Right lobe of liver (tissue), 6 donors: ENCODE measurements at regions not wholly inside any gene's neighbourhood (a gene's known extent, or its start where the extent isn't known, plus 50 kb on each side); places are given as distances from the start of the nearest gene placed in this dataset.

Experiments used
- ATAC-seq, 4 donors: fragments of 200-7000 bp; cut with Tn5 transposase; one replicate each; pipeline ENCODE4 v1.9.1; 2020; ENCODE audit warnings: mild to moderate bottlenecking in 4 of 4, moderate library complexity in 4 of 4
- DNase-seq, 3 donors: peaks; one replicate each; pipeline ENCODE4 v3.0.0-alpha.2; 2020
- H3K27ac ChIP-seq, 3 donors: fragments of 200-600 bp; one replicate each; pipeline ENCODE4 v1.8.0; 2022
- H3K27me3 ChIP-seq, 2 donors: fragments of 200-600 bp; one replicate each; pipeline ENCODE4 v1.8.0; 2022
- H3K36me3 ChIP-seq, 4 donors: fragments of 200-600 bp; sonication (generic) in 1 of 4; one replicate each; pipeline versions ENCODE4 v1.5.1 to v1.8.0; 2017 to 2022; ENCODE audit warnings: control low read depth in 1 of 4
- H3K4me1 ChIP-seq, 4 donors: fragments of 200-600 bp; sonication (generic) in 1 of 4; one replicate each; pipeline versions ENCODE4 v1.5.1 to v1.8.0; 2017 to 2022; ENCODE audit warnings: control low read depth in 1 of 4
- H3K4me3 ChIP-seq, 3 donors: fragments of 200-600 bp; one replicate each; pipeline ENCODE4 v1.8.0; 2022
- H3K9me3 ChIP-seq, 4 donors: fragments of 200-600 bp; sonication (generic) in 1 of 4; one replicate each; pipeline versions ENCODE4 v1.5.1 to v1.8.0; 2017 to 2022; ENCODE audit warnings: control low read depth in 1 of 4
- CTCF ChIP-seq, 4 donors: fragments of 200-600 bp in 3 of 4; fragments of 450-650 bp in 1 of 4; IDR thresholded peaks; one replicate each; pipeline versions ENCODE4 v1.5.1 to v1.8.0; 2016 to 2022; ENCODE audit warnings: antibody characterized with exemption in 4 of 4, mild to moderate bottlenecking in 2 of 4
- POLR2A ChIP-seq: fragments of 450-650 bp; IDR thresholded peaks from one replicate; pipeline ENCODE4 v1.6.1; 2017; ENCODE audit warnings: antibody characterized with exemption, mild to moderate bottlenecking
- WGBS: methylation state at CpG from one replicate; pipeline ENCODE4 v1.1.6; 2018; ENCODE audit warnings: low coverage, low lambda C conversion rate; ENCODE audit not compliant: insufficient coverage; ENCODE audit errors: missing lambda C conversion rate; 5-methylcytosine and 5-hydroxymethylcytosine counted together
- intact Hi-C, 2 donors: fragments of 100-400 bp; cut with DNase I; formaldehyde crosslinking; loops; one replicate each; pipeline versions ENCODE4 v1.11.2 to v1.14.1; 2022
- donor health status: DM: no; HTN: yes; CAD: no.
- donor health status: DM: no; HTN: no; CAD: no.
- donor health status: DM: no; HTN: no; CAD: no.
- donor health status: DM: no; HTN: yes; CAD: no.
- donor health status: DM: no; HTN: yes; CAD: no.

- H3K27me3 ChIP-seq, result no peaks in the 10 kb centered on the region
- no peaks in the 10 kb centered on the region for H3K9me3 ChIP-seq
- no peak for DNase-seq
- no CpG with 5 or more reads among the region's 1 CpG for WGBS
- no peak overlapping the region for H3K27ac ChIP-seq
- TF ChIP-seq CTCF (IDR thresholded peaks at IDR 0.05) (no peak), POLR2A (no peak)
- H3K4me3 ChIP-seq, result no peak overlapping the region
- H3K36me3 ChIP-seq, result no peaks in the 10 kb centered on the region
- ATAC-seq, result no peak
- H3K4me1 ChIP-seq, result no peaks in the 10 kb centered on the region
- intact Hi-C loops, result no loop called here
These were observed 108.8 kb upstream of the JARID2 start for GRCh38 chr6:15137086-15137485.

- Histone ChIP-seq H3K36me3 (no peaks in the 10 kb centered on the region), H3K27me3 (no peaks in the 10 kb centered on the region), H3K4me3 (no peak overlapping the region), H3K9me3 (no peaks in the 10 kb centered on the region), H3K27ac (no peak overlapping the region), H3K4me1 (no peaks in the 10 kb centered on the region)
- WGBS, result 62% methylated on average over 3 of the region's 3 CpGs
- no peak for ATAC-seq
- no peak for DNase-seq
- intact Hi-C loops, result no loop called here
- TF ChIP-seq CTCF (IDR thresholded peaks at IDR 0.05), result no peak
These were observed 102.8 kb upstream of the JARID2 start for GRCh38 chr6:15143086-15143485.

GRCh38 chr6:15143540-15143939, 102.3 kb upstream of the JARID2 start:
- no peak overlapping the region for H3K27ac ChIP-seq
- no peak overlapping the region for H3K4me3 ChIP-seq
- TF ChIP-seq CTCF (IDR thresholded peaks at IDR 0.05) (no peak), POLR2A (no peak)
- no peak for DNase-seq
- ATAC-seq, result no peak
- intact Hi-C loops, result no loop called here
- H3K27me3 ChIP-seq, result no peaks in the 10 kb centered on the region
- H3K9me3 ChIP-seq, result no peaks in the 10 kb centered on the region
- H3K4me1 ChIP-seq, result no peaks in the 10 kb centered on the region
- 82% methylated on average over 2 of the region's 3 CpGs for WGBS
- H3K36me3 ChIP-seq, result no peaks in the 10 kb centered on the region

- no peaks in the 10 kb centered on the region for H3K27me3 ChIP-seq
- no peak overlapping the region for H3K4me3 ChIP-seq
- no peaks in the 10 kb centered on the region for H3K9me3 ChIP-seq
- TF ChIP-seq POLR2A, result no peak
- TF ChIP-seq CTCF (IDR thresholded peaks at IDR 0.05), result no peak
- DNase-seq, result no peak
- H3K4me1 ChIP-seq, result no peaks in the 10 kb centered on the region
- ATAC-seq, result no peak
- intact Hi-C loops, result no loop called here
- H3K27ac ChIP-seq, result no peak overlapping the region
- H3K36me3 ChIP-seq, result no peaks in the 10 kb centered on the region
These were observed 100.0 kb upstream of the JARID2 start for GRCh38 chr6:15145821-15146220.

- intact Hi-C loops, result no loop called here
- DNase-seq, result no peak
- Histone ChIP-seq H3K27ac (no peak overlapping the region), H3K36me3 (no peaks in the 10 kb centered on the region), H3K4me1 (no peaks in the 10 kb centered on the region), H3K4me3 (no peak overlapping the region), H3K27me3 (no peaks in the 10 kb centered on the region), H3K9me3 (no peaks in the 10 kb centered on the region)
- WGBS, result 86% methylated on average over 4 of the region's 5 CpGs
- TF ChIP-seq POLR2A (no peak), CTCF (IDR thresholded peaks at IDR 0.05) (no peak)
- no peak for ATAC-seq
These were observed 98.0 kb upstream of the JARID2 start for GRCh38 chr6:15147827-15148226.
